Testis (tissue), 2 donors: ENCODE measurements at regions not wholly inside any gene's neighbourhood (a gene's known extent, or its start where the extent isn't known, plus 50 kb on each side); places are given as distances from the start of the nearest gene placed in this dataset.

ENCODE experiments used
- DNase-seq: peaks from one replicate; pipeline ENCODE4 v3.0.0-alpha.2; 2019
- H3K27ac ChIP-seq, 2 donors: fragments of 200-600 bp; sonication (generic); one replicate each; pipeline ENCODE4 v1.5.1; 2019
- H3K27me3 ChIP-seq: fragments of 200-600 bp; sonication (generic); one replicate; pipeline ENCODE4 v1.5.1; 2019
- H3K36me3 ChIP-seq: fragments of 200-600 bp; sonication (generic); one replicate; pipeline ENCODE4 v1.5.1; 2017; ENCODE audit warnings: low read depth; ENCODE audit errors: missing control alignments
- H3K4me1 ChIP-seq: fragments of 200-600 bp; sonication (generic); one replicate; pipeline ENCODE4 v1.5.1; 2019
- H3K4me3 ChIP-seq, 2 donors: fragments of 200-600 bp; sonication (generic); one replicate each; pipeline ENCODE4 v1.5.1; 2017 to 2019
- H3K9me3 ChIP-seq: fragments of 200-600 bp; sonication (generic); one replicate; pipeline ENCODE4 v1.5.1; 2017
- POLR2A ChIP-seq: fragments of 450-650 bp; IDR thresholded peaks from one replicate; pipeline ENCODE4 v1.6.1; 2017; ENCODE audit warnings: antibody characterized with exemption, mild to moderate bottlenecking, moderate library complexity
- WGBS, 2 donors: methylation state at CpG; one replicate each; pipeline ENCODE4 v1.1.5; 2018; 5-methylcytosine and 5-hydroxymethylcytosine counted together
- intact Hi-C: fragments of 100-400 bp; cut with DNase I; formaldehyde crosslinking; loops from one replicate; pipeline ENCODE4 v1.15.1; 2023; ENCODE audit warnings: low total_unique reads
- TF ChIP-seq, protein P1 (sequence below), 3 experiments: fragments of 450-650 bp in 2 of 3; fragments of 200-600 bp in 1 of 3; sonication (generic) in 1 of 3; IDR thresholded peaks; one replicate each; pipeline ENCODE4 v1.5.1; 2016 to 2019; ENCODE audit warnings: antibody characterized with exemption in 3 of 3, mild to moderate bottlenecking in 2 of 3, moderate library complexity in 1 of 3

GRCh38 chr6:21996425-21997118 lies 300.3 kb downstream of the PRL start:
- WGBS, 2 donors: 76 to 78% methylated on average over 5 of the region's 5 CpGs
- H3K4me1 ChIP-seq: no peaks in the 10 kb centered on the region
- TF ChIP-seq, protein P1, sequence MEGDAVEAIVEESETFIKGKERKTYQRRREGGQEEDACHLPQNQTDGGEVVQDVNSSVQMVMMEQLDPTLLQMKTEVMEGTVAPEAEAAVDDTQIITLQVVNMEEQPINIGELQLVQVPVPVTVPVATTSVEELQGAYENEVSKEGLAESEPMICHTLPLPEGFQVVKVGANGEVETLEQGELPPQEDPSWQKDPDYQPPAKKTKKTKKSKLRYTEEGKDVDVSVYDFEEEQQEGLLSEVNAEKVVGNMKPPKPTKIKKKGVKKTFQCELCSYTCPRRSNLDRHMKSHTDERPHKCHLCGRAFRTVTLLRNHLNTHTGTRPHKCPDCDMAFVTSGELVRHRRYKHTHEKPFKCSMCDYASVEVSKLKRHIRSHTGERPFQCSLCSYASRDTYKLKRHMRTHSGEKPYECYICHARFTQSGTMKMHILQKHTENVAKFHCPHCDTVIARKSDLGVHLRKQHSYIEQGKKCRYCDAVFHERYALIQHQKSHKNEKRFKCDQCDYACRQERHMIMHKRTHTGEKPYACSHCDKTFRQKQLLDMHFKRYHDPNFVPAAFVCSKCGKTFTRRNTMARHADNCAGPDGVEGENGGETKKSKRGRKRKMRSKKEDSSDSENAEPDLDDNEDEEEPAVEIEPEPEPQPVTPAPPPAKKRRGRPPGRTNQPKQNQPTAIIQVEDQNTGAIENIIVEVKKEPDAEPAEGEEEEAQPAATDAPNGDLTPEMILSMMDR (IDR thresholded peaks at IDR 0.05): no peak
- TF ChIP-seq POLR2A: no peak
- no peaks in the 10 kb centered on the region for H3K27me3 ChIP-seq
- no peak overlapping the region for H3K27ac ChIP-seq
- DNase-seq: no peak
- H3K9me3 ChIP-seq: no peaks in the 10 kb centered on the region
- intact Hi-C loops: no loop called here
- no peaks in the 10 kb centered on the region for H3K36me3 ChIP-seq
- no peak overlapping the region for H3K4me3 ChIP-seq

DNA sequence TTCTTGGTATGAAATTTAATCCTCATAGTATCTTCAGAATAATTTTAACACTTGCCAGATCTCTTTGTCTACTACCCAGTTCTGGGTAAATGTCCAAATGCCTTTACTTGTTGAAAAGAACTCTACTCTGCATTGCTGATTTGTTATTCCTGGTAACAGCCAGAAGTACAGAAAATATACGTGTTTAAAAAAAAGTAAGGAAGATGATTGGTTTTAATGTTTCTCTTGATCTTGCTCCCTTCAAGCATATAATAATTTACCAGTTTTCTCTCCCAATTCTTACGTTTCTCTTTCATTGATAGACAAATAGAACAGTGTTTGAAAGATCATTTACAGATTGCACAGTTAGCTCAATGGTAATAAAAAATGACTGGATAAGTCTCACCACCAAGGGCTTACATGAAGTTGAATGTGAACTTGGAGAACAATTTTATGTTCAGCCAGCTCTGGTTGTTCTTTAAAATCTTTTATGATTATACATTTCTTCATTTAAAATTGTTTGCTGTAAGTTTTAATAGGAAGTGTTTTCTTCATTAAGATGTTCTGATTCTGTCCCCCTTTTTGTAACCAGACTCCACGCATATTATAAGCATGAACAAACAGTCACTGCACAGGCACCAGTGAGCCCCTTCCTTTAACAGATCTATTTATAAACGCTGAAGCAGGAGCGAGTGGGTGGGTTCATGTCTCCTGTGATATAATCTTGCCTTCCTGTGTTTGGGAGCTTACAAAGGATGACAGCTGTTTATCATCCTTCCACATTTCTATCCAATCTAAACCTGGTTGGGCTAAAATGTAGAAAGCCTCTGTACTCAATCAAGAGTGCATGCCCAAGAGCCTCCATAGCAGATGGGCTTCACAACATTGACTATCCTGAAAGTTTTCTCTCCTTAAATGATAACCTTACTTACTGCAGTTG lies 299.5 kb downstream of the PRL start:
- 36 to 58% methylated on average over 5 of the region's 5 CpGs for WGBS, 2 donors
- no peak for DNase-seq
- Histone ChIP-seq H3K4me1 (no peaks in the 10 kb centered on the region), H3K4me3 (no peak overlapping the region), H3K27ac (no peak overlapping the region), H3K36me3 (no peaks in the 10 kb centered on the region), H3K27me3 (no peaks in the 10 kb centered on the region), H3K9me3 (no peaks in the 10 kb centered on the region)
- TF ChIP-seq, protein P1 (IDR thresholded peaks at IDR 0.05): no peak
- TF ChIP-seq POLR2A: no peak
- intact Hi-C loops: no loop called here

DNA sequence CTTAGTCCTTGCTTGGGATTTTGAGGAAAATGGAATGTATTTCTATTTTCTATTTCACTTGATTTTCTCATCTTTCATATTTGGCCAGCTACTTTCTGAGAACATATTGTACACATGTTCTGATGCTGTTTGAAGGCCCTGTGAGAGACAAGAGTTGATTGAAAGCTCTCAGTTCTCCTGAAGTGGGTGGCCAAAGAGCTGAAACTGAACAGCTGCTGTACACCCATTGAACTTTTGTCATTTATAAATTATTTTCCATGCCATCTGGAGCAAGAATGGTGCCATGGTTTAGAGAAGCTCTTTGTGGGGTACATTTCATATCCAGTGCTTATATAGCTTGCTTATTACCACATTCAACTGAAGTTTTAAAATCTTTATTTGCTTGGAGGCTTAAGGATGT lies 298.3 kb downstream of the PRL start:
- intact Hi-C loops: no loop called here
- H3K9me3 ChIP-seq: no peaks in the 10 kb centered on the region

GRCh38 chr6:21999012-21999528 lies 297.8 kb downstream of the PRL start:
- no peaks in the 10 kb centered on the region for H3K36me3 ChIP-seq
- no peaks in the 10 kb centered on the region for H3K9me3 ChIP-seq
- intact Hi-C loops: no loop called here
- TF ChIP-seq, protein P1 (IDR thresholded peaks at IDR 0.05): no peak
- TF ChIP-seq POLR2A: no peak
- no peaks in the 10 kb centered on the region for H3K27me3 ChIP-seq
- DNase-seq: no peak
- H3K4me1 ChIP-seq: no peaks in the 10 kb centered on the region
- WGBS, 2 donors: 72 to 73% methylated on average over 6 of the region's 6 CpGs
- no peak overlapping the region for H3K4me3 ChIP-seq
- no peak overlapping the region for H3K27ac ChIP-seq

More for the DNA sequence above, 298.3 kb downstream of the PRL start:
- Histone ChIP-seq H3K27me3 (no peaks in the 10 kb centered on the region), H3K4me3 (no peak overlapping the region), H3K36me3 (no peaks in the 10 kb centered on the region), H3K27ac (no peak overlapping the region), H3K4me1 (no peaks in the 10 kb centered on the region)
- no peak for DNase-seq
- TF ChIP-seq POLR2A: no peak
- TF ChIP-seq, protein P1 (IDR thresholded peaks at IDR 0.05): no peak
